Mesendoderm (in vitro differentiated cells): ENCODE measurements at regions not wholly inside any gene's neighbourhood (a gene's known extent, or its start where the extent isn't known, plus 50 kb on each side); places are given as distances from the start of the nearest gene placed in this dataset.

Experiments
- DNase-seq: peaks from one replicate; pipeline ENCODE4 v3.0.0; 2013
- H2AK5ac ChIP-seq: 2 replicates; pipeline ENCODE4 v1.6.1; 2013; ENCODE audit warnings: low read length, inconsistent platforms
- H2BK120ac ChIP-seq: 2 replicates; pipeline ENCODE4 v1.6.1; 2013; ENCODE audit warnings: low read depth, mild to moderate bottlenecking, low read length, moderate library complexity, mixed read lengths
- H2BK15ac ChIP-seq: replicated peaks from 2 replicates; pipeline ENCODE4 v1.6.1; 2013; ENCODE audit warnings: low read depth, mild to moderate bottlenecking, moderate library complexity
- H2BK5ac ChIP-seq: 2 replicates; pipeline ENCODE4 v1.6.1; 2013; ENCODE audit warnings: low read length, inconsistent platforms
- H3K18ac ChIP-seq: 2 replicates; pipeline ENCODE4 v1.6.1; 2013; ENCODE audit warnings: mild to moderate bottlenecking, low read length, mixed read lengths
- H3K23ac ChIP-seq: one replicate; pipeline ENCODE4 v1.6.1; 2013; ENCODE audit warnings: low read length
- H3K27ac ChIP-seq: 2 replicates; pipeline ENCODE4 v1.5.1; 2013; ENCODE audit warnings: low read depth, mild to moderate bottlenecking, inconsistent platforms, low read length, moderate library complexity
- H3K27me3 ChIP-seq: 2 replicates; pipeline ENCODE4 v1.6.1; 2013; ENCODE audit warnings: low read length, control low read depth, mild to moderate bottlenecking, inconsistent platforms; ENCODE audit not compliant: insufficient read depth, poor library complexity
- H3K36me3 ChIP-seq: 2 replicates; pipeline ENCODE4 v1.6.1; 2013; ENCODE audit warnings: low read length, inconsistent platforms; ENCODE audit not compliant: control insufficient read depth, insufficient read depth
- H3K4ac ChIP-seq: one replicate; pipeline ENCODE4 v1.6.1; 2013; ENCODE audit warnings: low read depth, mild to moderate bottlenecking, low read length, moderate library complexity
- H3K4me1 ChIP-seq: 2 replicates; pipeline ENCODE4 v1.6.1; 2013; ENCODE audit warnings: low read depth, low read length, inconsistent platforms; ENCODE audit not compliant: control insufficient read depth
- H3K4me2 ChIP-seq: 2 replicates; pipeline ENCODE4 v1.6.1; 2013; ENCODE audit warnings: low read length
- H3K4me3 ChIP-seq: 2 replicates; pipeline ENCODE4 v1.5.1; 2013; ENCODE audit warnings: mild to moderate bottlenecking, low read length
- H3K56ac ChIP-seq: one replicate; pipeline ENCODE4 v1.6.1; 2013; ENCODE audit warnings: low read length
- H3K79me1 ChIP-seq: 2 replicates; pipeline ENCODE4 v1.6.1; 2013; ENCODE audit warnings: low read length, inconsistent platforms
- H3K79me2 ChIP-seq: 2 replicates; pipeline ENCODE4 v1.6.1; 2013; ENCODE audit warnings: mild to moderate bottlenecking, low read length; ENCODE audit not compliant: control insufficient read depth, insufficient read depth
- H3K9ac ChIP-seq: 2 replicates; pipeline ENCODE4 v1.6.1; 2013; ENCODE audit warnings: low read length, inconsistent platforms
- H4K5ac ChIP-seq: one replicate; pipeline ENCODE4 v1.6.1; 2013; ENCODE audit warnings: low read length
- H4K8ac ChIP-seq: one replicate; pipeline ENCODE4 v1.6.1; 2013; ENCODE audit warnings: low read depth, mild to moderate bottlenecking, control low read depth, low read length, moderate library complexity
- WGBS: extraction: QIAGEN DNeasy Blood & Tissue Kit; methylation state at CpG from one replicate; pipeline ENCODE4 v1.1.7; 2013; ENCODE audit warnings: low lambda C conversion rate, missing lambda C conversion rate; ENCODE audit not compliant: insufficient coverage; ENCODE audit errors: extremely low coverage; 5-methylcytosine and 5-hydroxymethylcytosine counted together

GRCh38 chr3:1587426-1587825 lies 494.6 kb downstream of the CNTN6 start:
- no CpG with 5 or more reads among the region's 1 CpG for WGBS
- Histone ChIP-seq H3K56ac (no peak overlapping the region), H3K9ac (no peak overlapping the region), H2BK120ac (no peak overlapping the region), H3K4me3 (no peak overlapping the region), H3K4ac (no peak overlapping the region), H2AK5ac (no peak overlapping the region), H4K5ac (no peak overlapping the region), H3K23ac (no peak overlapping the region), H3K79me1 (no peaks in the 10 kb centered on the region), H3K18ac (no peak overlapping the region), H2BK5ac (no peak overlapping the region), H2BK15ac (no peak overlapping the region), H3K27ac (no peak overlapping the region), H3K4me2 (no peak overlapping the region), H3K36me3 (no peaks in the 10 kb centered on the region), H3K4me1 (no peaks in the 10 kb centered on the region), H3K79me2 (no peaks in the 10 kb centered on the region), H4K8ac (no peak overlapping the region), H3K27me3 (no peaks in the 10 kb centered on the region)
- no peak for DNase-seq

- no peak overlapping the region for H3K9ac ChIP-seq
Measured at GRCh38 chr3:1591327-1592028, 498.7 kb downstream of the CNTN6 start.

GRCh38 chr3:1594940-1595339 lies 502.1 kb downstream of the CNTN6 start:
- Histone ChIP-seq H3K18ac (no peak overlapping the region), H3K36me3 (no peaks in the 10 kb centered on the region), H2AK5ac (no peak overlapping the region), H2BK120ac (no peak overlapping the region), H2BK15ac (no peak overlapping the region), H3K56ac (no peak overlapping the region), H3K79me2 (no peaks in the 10 kb centered on the region), H3K23ac (no peak overlapping the region), H2BK5ac (no peak overlapping the region), H3K79me1 (no peaks in the 10 kb centered on the region), H3K4me1 (no peaks in the 10 kb centered on the region), H3K27ac (no peak overlapping the region), H3K4me2 (no peak overlapping the region), H3K4me3 (no peak overlapping the region), H4K8ac (no peak overlapping the region), H3K27me3 (no peaks in the 10 kb centered on the region), H4K5ac (no peak overlapping the region), H3K4ac (no peak overlapping the region), H3K9ac (no peak overlapping the region)
- no peak for DNase-seq

More at GRCh38 chr3:1591327-1592028, 498.7 kb downstream of the CNTN6 start:
- Histone ChIP-seq H2BK5ac (no peak overlapping the region), H3K79me1 (no peaks in the 10 kb centered on the region), H3K18ac (no peak overlapping the region), H3K79me2 (no peaks in the 10 kb centered on the region), H3K27ac (no peak overlapping the region), H3K4me3 (no peak overlapping the region), H3K4ac (no peak overlapping the region), H3K56ac (no peak overlapping the region), H3K23ac (no peak overlapping the region), H3K4me2 (no peak overlapping the region), H2BK15ac (no peak overlapping the region), H2BK120ac (no peak overlapping the region), H3K27me3 (no peaks in the 10 kb centered on the region), H2AK5ac (no peak overlapping the region), H4K8ac (no peak overlapping the region), H3K4me1 (no peaks in the 10 kb centered on the region), H4K5ac (no peak overlapping the region), H3K36me3 (no peaks in the 10 kb centered on the region)
- no peak for DNase-seq
- no CpG with 5 or more reads among the region's 4 CpGs for WGBS

- H3K18ac ChIP-seq, result no peak overlapping the region
- H3K23ac ChIP-seq, result no peak overlapping the region
- no peak overlapping the region for H2BK15ac ChIP-seq
- H3K79me2 ChIP-seq, result no peaks in the 10 kb centered on the region
- no peak overlapping the region for H4K5ac ChIP-seq
- H2BK120ac ChIP-seq, result no peak overlapping the region
- no peaks in the 10 kb centered on the region for H3K27me3 ChIP-seq
- H3K4me2 ChIP-seq, result no peak overlapping the region
- H3K36me3 ChIP-seq, result no peaks in the 10 kb centered on the region
- H2AK5ac ChIP-seq, result no peak overlapping the region
- no peaks in the 10 kb centered on the region for H3K4me1 ChIP-seq
- H4K8ac ChIP-seq, result no peak overlapping the region
- H3K56ac ChIP-seq, result no peak overlapping the region
- H3K9ac ChIP-seq, result no peak overlapping the region
- H3K4ac ChIP-seq, result no peak overlapping the region
- H3K4me3 ChIP-seq, result no peak overlapping the region
- no peak for DNase-seq
- no peak overlapping the region for H3K27ac ChIP-seq
- H2BK5ac ChIP-seq, result no peak overlapping the region
- no CpG with 5 or more reads among the region's 8 CpGs for WGBS
- H3K79me1 ChIP-seq, result no peaks in the 10 kb centered on the region
Measured at GRCh38 chr3:1600206-1600605, 498.5 kb upstream of the CNTN4 start.

- Histone ChIP-seq H3K4me2 (no peak overlapping the region), H3K79me2 (no peaks in the 10 kb centered on the region), H3K36me3 (no peaks in the 10 kb centered on the region), H4K5ac (no peak overlapping the region), H2BK120ac (no peak overlapping the region), H2AK5ac (no peak overlapping the region), H3K9ac (no peak overlapping the region), H2BK5ac (no peak overlapping the region), H3K4ac (no peak overlapping the region), H4K8ac (no peak overlapping the region), H3K4me1 (no peaks in the 10 kb centered on the region), H3K56ac (no peak overlapping the region), H3K4me3 (no peak overlapping the region), H3K18ac (no peak overlapping the region), H2BK15ac (no peak overlapping the region), H3K79me1 (no peaks in the 10 kb centered on the region), H3K27me3 (no peaks in the 10 kb centered on the region), H3K27ac (no peak overlapping the region), H3K23ac (no peak overlapping the region)
- no peak for DNase-seq
- no CpG with 5 or more reads among the region's 22 CpGs for WGBS
Measured at GRCh38 chr3:1600700-1601418, 497.8 kb upstream of the CNTN4 start.
